ENCODE measurements at regions not wholly inside any gene's neighbourhood (a gene's known extent, or its start where the extent isn't known, plus 50 kb on each side); places are given as distances from the start of the nearest gene placed in this dataset.

GRCh38 chr3:176933704-176934103 lies 263.6 kb downstream of the TBL1XR1 start:
- TF ChIP-seq EZH2 (IDR thresholded peaks at IDR 0.05; ENCODE audit: borderline replicate concordance) (no peak), CTCF (IDR thresholded peaks at IDR 0.05; ENCODE audit: poor library complexity) (no peak)

Data from hepatocyte (in vitro differentiated cells).